T-helper 1 cell treated with Interleukin-12 subunit alpha and Interleukin-12 subunit beta and Interleukin-4 antibody, amounts not matched to agents 30 ng/mL and 1 ng/mL, for 36 hours (primary cell): ENCODE measurements at regions not wholly inside any gene's neighbourhood (a gene's known extent, or its start where the extent isn't known, plus 50 kb on each side); places are given as distances from the start of the nearest gene placed in this dataset.
"Not testable (repeated sequence)": the region's sequence is repeated elsewhere in the genome, so short reads cannot be mapped to it uniquely, and the experiment has no call there.

Source experiments
- intact Hi-C: fragments of 100-400 bp; cut with micrococcal nuclease; formaldehyde crosslinking; loops from one replicate; pipeline ENCODE4 v1.15.1; 2024

DNA sequence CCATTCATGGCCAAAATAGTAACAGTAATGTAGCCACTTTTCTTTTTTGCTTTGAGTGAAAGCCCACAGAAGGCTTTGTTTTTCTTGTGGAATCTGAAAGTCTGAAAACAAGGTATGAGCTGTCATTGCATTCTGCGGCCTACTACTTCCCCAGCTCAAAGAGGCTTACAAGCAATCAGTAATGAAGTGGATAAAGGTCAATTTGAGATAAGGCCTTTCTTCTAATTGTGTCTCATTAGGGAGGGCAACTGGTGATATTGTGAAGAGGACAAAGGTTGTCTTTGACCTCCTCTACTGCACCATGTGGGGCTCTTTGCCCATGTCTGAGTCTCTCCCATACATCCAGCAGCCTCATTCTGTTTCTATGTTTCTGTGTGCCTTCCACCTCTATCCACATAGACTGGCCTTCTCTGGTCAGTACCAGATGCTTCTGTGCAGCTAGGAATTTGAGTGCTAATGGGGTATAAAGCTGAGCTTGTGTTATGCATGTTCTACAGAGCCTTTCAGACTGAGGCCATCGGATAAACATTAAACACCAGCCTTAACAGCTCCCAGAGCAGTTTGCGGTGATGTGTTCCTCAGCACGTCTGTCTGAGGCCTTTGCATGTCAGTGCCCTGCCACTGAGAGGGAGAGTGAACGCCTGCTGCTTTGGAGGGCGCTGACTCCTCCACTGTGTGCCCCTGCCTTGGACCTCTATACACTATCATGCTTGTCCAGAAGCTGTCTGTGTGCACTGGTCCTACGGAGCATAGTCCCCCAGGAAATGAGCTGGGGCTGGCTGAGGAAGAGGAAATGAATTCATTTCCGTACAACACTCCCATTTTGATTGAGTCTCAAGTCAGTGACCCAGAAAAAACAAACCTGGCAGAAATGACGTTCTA lies 80.2 kb downstream of the SH2D1A start:
- intact Hi-C loops, result no loop called here

DNA sequence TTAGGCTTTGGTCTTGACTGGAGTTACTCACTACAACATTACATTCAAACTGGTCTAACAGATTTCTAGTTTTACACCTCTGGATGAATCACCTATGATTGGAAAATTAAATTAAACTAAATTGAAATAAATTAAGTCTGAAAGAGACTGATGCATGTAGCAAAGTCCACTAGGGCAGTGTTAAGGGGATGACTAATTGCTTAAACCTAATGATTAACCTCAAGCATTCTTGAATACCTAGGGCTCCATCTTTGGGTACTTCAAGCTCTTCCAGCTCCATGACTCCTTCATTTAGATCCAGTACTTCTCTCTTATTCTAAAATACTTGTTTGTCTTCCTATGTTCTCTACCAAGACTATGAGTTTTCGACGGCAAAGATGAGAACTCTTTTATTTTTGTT lies 86.8 kb downstream of the SH2D1A start:
- intact Hi-C loops, result no loop called here

- intact Hi-C loops, result no loop called here
Observed at GRCh38 chrX:124435616-124436015, 89.3 kb downstream of the SH2D1A start.

GRCh38 chrX:124440695-124441094 lies 94.3 kb downstream of the SH2D1A start:
- intact Hi-C loops, result no loop called here

- intact Hi-C loops, result no loop called here
Observed at GRCh38 chrX:124441971-124442590, 95.7 kb downstream of the SH2D1A start.

DNA sequence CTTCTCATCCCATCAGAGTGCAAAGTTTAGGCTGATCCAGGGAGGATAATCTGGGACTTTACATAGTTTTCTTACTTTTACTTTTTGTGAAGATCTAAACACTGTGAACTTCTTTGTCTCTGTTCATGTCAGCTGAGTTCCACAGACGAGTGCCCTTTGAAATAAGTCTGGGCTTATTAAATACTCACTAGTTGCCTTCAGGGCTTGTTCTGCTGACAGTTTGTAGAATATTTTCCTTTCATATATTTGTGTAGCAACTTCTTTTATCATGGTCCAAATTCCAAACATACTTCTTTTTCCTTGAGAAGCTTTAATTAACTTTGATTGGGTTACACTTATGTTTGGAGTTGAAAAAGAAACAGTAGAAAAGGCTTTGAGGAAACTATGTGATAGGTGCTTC lies 109.6 kb downstream of the SH2D1A start:
- intact Hi-C loops, result no loop called here

DNA sequence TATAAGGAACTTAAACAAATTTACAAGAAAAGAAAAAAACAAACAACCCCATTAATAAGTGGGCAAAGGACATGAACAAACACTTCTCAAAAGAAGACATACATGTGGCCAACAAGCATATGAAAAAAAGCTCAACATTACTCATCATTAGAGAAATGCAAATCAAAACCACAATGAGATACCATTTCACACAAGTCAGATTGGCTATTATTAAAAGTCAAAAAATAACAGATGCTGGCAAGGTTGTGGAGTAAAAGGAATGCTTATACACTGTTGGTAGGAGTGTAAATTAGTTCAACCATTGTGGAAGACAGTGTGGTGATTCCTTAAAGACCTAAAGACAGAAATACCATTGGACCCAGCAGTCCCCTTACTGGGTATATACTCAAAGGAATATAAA lies 113.5 kb downstream of the SH2D1A start:
- intact Hi-C loops, result not testable (repeated sequence)

- intact Hi-C loops, result no loop called here
Observed at GRCh38 chrX:124462931-124463330, 116.6 kb downstream of the SH2D1A start.

- intact Hi-C loops, result no loop called here
Observed at GRCh38 chrX:124467202-124467601, 120.8 kb downstream of the SH2D1A start.

GRCh38 chrX:124475358-124475757 lies 129.0 kb downstream of the SH2D1A start:
- intact Hi-C loops, result no loop called here

DNA sequence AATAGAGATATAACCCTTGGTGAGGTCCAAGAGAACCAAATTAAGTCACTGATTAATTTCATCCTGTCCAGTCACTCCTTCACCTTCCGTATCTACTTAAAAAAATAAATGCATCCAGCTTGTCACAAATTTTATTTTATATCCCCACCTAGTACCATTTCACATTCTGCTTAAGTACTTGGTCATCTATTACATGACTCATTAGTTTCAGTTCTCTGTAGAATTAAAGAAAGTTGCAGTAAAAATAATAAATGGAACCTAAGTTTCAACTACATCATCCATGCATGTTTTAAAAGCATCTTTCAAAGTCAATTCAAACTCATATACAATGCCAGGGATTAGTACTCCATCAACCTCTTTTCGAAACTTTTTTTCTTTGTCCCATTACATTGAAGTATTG lies 130.2 kb downstream of the SH2D1A start:
- intact Hi-C loops, result no loop called here

- intact Hi-C loops, result no loop called here
Observed at GRCh38 chrX:124478046-124478445, 131.7 kb downstream of the SH2D1A start.

GRCh38 chrX:124488412-124489161 lies 142.2 kb downstream of the SH2D1A start:
- intact Hi-C loops, result no loop called here

- intact Hi-C loops, result no loop called here
Observed at GRCh38 chrX:124493984-124494383, 147.6 kb downstream of the SH2D1A start.

DNA sequence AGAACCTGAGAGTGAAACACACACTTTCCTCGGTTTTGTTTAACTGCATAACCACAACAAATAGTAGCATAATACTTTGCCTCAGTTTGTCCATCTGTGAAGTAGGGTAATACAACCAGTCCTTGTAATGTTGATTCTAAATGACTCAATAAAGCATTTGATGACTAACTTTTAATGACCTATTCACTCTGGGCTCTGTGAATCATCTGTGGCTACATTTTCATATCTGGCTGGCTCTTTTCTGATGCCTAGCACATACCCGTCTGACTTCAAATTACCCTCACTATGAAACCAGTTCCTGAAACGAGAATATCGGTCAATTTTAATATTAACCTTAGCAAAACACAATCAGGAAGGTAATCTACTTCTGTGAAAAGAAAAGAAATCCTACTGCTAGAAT lies 151.0 kb downstream of the SH2D1A start:
- intact Hi-C loops, result no loop called here

DNA sequence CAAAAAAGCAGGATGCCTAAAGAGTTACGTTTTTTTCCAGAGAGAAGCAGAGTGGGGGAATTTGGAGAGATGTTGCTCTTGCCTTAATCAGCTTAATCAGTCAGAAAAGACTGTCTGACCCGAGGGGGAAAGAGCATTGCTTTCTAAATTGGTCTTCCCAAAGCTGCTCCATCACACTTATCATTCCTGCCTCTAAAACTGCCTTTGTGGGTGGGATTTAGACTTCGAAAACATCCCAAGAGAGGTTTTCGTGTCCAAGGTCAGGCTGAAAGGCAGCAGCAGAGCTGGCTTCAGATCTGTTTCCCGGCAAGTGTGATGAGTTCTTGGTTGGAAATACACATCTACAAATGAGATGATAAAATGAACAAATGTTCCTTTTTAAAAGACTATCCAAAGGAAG lies 155.2 kb downstream of the SH2D1A start:
- intact Hi-C loops, result no loop called here

DNA sequence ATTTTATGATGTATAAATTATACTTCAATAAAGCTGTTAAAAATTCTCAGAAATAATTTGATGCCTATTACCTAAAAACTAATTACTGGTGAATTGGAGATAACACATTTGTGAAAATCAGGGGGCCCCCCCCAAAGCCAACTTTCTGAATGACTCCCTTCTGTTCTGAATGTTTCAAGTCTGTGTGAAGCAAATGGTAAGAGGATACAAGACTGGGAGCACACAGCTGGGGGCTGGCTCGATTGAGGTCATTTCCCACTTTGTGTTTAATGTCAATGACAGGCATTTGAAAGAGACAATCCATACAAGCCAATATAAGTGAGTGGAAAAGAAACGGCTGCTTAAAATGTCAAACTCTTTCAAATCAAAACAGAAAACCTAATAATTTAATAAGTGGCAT lies 155.8 kb downstream of the SH2D1A start:
- intact Hi-C loops, result no loop called here

DNA sequence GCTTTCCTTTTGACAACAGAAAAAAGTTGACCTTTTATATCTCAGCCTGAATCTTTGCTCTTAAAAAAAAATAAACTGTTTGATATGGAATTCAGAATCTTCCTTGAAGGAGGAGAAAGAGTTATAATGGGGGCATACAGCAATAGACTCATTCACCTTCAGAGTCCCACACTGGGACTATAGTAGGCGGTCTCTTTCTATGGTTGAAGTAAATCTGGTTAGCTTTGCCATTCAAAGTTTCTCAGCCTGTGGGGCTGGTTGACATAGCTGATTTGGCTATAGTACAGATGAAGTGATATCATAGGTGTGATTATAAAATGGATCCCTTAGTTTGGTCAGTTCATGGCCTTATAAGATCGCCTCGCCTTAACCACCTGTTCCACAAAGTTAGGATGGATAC lies 156.2 kb downstream of the SH2D1A start:
- intact Hi-C loops, result no loop called here

- intact Hi-C loops, result no loop called here
Observed at GRCh38 chrX:124504111-124504983, 158.0 kb downstream of the SH2D1A start.

GRCh38 chrX:124506066-124506465 lies 159.7 kb downstream of the SH2D1A start:
- intact Hi-C loops, result no loop called here

- intact Hi-C loops, result no loop called here
Observed at GRCh38 chrX:124507246-124507645, 160.9 kb downstream of the SH2D1A start.
